NCI-H2029 treated with DMSO at 0.1 percent for 48 hours (cell line): ENCODE measurements at regions not wholly inside any gene's neighbourhood (a gene's known extent, or its start where the extent isn't known, plus 50 kb on each side); places are given as distances from the start of the nearest gene placed in this dataset.
"Not testable (repeated sequence)": the region's sequence is repeated elsewhere in the genome, so short reads cannot be mapped to it uniquely, and the experiment has no call there.

Experiments
- DNase-seq: peaks from one replicate; lab custom pipeline; 2025; lab: John Stamatoyannopoulos, UW

DNA sequence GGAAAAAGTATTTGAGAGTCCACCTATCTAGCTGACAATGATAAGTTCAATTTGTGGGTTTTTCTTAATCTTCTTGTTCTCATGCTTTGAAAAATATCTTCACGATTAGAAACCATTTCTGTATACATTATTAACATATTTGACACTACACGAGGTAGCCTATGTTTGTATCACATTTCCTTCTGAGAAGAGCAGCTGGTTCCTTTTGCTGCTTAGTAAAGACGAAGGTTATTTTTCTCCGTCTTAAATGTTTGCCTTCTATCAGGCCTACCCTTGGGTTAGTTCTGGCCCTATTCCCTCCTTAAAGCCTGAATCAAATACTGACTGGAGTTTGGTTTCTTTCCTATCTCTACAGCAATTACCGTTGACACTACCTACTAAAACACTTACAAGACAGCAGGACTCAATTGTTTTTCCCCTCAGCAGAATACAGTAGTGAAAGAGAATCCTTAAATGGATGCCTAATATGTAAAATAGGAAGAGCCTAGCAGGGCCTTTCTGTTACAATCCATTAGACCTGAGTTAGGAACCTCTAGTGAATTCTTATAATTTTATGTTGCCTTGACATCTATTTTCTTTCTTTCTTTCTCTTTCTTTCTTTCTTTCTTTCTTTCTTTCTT lies 790.4 kb downstream of the EPHA4 start:
- no peak for DNase-seq

DNA sequence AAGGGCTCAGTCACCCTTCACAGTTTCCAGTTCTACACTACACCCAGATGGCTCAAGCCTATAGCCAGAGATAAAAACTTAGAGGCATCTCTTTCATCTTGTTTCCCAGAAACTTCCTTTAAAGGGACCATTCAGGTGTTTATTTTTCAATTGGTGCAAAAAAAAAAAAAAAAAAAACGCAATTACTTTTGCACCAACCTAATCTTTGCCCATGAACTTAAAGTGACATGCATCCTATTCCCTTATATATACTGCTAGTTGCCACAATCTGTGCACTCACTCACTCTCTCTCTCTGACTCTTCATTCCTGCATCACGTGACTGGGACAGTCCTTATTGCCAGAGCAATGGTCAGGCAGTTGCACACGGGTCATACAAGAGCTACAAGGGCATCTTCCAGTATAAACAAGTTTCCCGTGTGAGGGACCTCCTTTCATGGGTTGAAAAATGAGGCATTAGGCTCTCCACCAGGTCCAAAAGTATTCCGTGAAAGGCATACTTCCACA lies 789.4 kb downstream of the EPHA4 start:
- DNase-seq, result no peak

DNA sequence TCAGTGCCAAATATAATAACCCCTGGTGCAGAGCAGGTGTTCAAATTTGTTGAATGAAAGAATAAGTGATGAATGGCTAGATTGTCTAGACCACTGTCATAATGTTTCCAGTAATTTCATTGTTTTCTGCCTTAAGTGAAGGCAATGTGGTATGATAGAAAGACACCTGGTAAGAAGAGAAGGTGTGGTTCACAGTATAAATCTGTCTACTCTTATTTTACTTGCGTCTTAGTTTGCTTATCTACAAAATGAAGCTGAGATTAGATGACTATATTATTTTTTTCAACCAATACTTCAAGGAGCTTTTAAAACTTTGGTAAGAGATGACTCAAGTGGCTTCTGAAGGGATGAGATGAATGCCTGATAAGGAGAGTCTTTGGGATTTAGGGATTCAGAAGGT lies 788.4 kb downstream of the EPHA4 start:
- no peak for DNase-seq

DNA sequence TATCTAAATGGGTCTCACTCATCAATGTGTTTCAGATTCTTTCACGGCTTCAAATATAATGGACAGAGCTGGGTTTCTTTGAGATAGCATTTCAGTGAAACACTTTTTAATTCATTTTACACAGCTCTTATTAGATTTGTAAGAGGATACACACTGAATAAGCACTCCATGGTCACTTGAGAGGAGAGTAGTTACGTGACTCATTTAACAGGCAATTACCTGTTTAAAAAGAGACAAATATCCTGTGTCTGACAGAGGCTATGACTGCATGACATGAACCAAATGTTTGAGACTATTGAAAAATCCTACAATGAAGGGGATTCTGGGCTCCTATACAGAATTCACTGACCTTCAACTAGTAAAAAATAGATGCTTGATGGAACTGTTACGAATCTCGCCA lies 786.9 kb downstream of the EPHA4 start:
- DNase-seq, result peak; percentile 69

DNA sequence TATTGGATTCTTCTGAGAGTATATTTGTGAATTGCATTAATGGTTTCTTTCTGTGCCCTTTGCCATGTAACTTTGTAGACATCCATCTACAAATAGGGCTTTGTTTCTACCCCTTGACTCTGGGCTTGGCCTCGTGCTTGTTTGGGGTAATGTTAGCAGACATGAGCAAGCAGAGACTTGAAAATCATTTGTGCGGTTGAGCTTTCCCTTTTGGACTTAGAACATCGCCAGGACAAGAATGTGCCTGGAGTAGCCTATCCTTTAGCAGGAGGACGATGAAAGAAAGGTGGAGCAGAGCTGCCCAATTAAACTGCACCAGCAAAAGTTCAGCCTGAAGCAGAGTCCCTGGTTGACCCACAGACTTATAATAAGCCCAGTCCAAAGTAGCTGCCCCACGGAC lies 785.9 kb downstream of the EPHA4 start:
- no peak for DNase-seq

DNA sequence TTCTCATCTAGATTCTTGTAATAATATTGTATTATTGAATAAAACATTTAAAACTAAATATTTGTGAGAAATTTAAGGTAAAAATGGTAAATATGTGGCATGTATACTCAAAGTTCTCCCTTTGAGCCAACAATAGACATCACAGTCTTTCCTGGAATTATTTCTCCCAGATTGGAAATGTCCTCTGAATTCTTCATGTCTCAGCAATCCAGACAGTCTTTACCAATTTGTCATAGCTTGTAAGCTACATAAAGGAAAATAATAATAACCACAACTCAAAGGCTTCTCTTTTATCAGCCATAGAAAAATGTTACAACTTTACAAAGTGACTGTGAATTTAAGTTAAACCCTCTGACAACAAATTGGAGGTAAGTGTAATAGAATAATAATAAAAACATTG lies 784.9 kb downstream of the EPHA4 start:
- DNase-seq, result no peak

DNA sequence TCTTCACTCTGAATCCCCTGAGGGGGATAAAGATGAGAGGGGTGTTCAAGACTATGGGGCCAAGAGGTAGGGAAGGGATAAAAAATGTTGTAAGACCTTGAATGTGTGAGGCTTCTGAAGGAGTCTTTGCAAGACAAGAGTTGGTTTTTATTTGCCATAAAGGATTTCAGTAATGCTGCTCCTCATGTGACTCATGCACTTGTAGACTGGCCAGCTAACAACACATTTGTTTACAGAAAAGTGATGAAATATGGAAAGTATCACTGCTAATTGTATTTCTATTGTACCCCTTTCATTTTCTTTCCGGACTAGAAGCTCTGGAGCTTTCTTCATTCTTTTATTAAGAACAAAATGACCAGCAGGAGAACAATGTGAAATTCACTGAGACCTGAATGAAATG lies 782.1 kb downstream of the EPHA4 start:
- no peak for DNase-seq

DNA sequence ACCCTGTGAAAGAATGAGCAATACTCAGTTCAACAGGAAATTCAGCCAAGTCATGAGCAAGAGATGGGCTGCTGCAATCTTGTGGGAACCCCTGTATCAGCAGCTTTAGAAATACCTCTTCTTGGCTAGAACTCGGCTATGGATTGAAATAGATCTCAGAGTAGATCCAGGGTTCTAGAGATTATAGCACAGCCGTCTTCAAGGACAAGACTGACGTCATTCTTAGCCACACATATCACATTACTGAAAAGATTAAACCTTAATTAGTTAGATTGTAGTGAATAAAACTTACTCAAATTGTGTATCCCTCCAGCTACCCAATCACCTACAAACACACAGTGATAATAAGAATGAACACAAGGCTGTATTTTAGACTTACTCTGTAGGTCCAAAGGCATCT lies 776.4 kb downstream of the EPHA4 start:
- no peak for DNase-seq

DNA sequence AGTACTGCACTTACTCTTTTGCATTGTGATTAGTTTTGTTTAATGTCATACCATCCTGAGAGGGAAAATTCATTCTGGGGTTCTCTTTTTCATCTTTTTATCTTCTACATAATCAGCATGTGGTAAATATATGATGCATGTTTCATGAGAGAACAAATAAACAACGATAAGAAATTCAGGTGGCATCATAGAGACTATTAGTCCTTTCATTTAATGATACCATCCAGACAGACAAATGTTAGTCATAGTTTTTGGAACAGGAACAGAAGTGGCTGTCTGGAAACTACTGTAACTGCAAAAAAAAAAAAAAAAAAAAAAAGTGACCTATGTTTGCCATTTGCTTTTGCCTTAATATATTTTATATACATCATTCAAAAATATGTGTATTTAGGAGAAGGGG lies 761.0 kb downstream of the EPHA4 start:
- no peak for DNase-seq

DNA sequence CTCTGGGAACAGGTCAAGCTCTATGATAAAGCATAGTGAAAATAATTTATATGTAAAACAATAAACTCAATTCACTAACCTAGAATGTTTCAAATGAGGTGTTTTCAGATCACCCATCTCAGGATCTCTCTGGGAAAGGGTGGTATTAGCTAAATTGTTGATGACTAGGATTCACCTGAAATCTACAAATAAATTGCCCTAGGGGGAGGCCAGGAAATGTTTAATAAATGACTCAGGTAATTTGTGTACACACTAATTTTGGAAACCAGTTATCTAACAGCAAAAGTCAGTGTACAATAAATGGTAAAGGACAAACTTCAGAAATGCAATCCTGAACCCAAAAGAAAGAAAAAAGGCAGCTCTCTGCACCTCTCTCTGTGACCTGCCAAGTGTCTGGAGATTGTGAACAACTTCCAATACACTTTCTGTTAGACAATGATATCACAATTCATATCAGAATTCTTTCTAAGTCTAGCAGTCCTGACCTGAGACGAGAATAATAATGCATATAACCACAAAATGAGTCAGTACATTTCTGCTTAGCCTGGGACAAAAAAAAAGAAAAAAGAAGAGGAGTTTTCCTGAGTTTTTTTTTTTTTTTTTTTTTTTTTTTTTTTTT lies 760.0 kb downstream of the EPHA4 start:
- DNase-seq, result no peak

DNA sequence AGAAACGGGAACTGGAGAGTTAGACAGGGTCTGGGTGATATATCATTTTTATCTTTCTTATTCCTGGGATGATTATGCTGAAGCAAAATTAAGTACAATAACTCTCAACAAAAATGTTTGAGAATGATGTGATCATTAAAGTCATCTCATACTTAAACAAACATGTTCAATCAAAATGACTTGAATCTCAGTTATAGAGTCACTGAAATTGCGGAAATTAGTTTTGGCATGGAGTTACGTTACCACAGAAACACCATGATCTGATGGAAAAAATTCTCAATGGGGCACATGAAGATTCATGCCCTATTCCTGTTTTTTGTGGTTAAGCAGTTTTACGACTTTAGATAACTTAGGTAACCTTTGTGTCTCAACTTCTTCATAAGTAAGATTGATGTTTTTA lies 757.7 kb downstream of the EPHA4 start:
- DNase-seq, result no peak

DNA sequence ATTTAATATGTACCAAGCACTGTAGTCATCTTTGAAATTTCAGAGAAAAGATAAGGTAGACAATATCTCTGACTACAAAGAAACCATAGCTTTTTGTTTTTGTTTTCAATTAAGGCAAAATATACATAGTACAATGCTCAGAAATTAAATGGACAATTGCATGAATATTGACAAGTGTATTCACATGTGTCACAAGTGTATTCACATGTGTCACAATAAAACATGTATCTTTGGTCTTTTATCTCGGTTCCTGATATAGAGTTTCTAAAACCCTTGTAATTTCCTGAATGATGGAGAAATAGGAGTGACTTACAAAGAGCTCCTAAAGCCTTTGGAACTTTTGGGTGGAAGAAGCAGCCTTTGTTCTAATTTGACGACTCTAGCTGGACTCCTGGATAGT lies 756.4 kb downstream of the EPHA4 start:
- no peak for DNase-seq

DNA sequence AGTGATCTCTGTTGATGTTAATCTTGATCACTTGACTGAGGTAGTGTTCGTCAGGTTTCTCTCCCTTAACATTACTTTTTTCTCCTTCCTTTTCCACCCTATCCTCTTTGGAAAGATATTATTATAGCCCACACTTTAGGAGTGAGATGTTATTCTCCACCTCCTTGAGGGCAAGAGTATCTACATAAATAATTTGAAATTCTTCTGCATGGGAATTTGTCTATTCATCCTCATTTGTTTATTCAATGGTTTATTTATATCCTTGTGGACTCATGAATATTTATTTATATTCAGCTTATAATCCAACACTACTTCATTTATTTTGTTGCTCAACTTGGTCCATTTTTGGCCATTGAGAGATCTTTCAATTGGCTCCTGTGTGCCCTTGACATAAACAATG lies 750.4 kb downstream of the EPHA4 start:
- DNase-seq, result no peak

DNA sequence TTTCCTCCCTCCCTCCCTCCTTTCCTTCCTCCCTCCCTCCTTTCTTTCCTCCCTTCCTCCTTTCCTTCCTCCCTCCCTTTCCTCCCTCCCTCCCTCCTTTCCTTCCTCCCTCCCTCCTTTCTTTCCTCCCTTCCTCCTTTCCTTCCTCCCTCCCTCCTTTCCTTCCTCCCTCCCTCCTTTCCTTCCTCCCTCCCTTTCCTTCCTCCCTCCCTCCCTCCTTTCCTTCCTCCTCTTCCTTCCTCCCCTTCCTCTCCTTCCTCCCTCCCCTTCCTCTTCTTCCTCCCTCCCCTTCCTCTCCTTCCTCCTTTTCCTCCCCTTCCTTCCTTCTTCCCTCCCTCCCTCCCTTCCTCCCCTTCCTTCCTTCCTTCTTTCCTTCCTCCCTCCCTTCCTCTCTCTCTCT lies 748.5 kb downstream of the EPHA4 start:
- not testable (repeated sequence) for DNase-seq

DNA sequence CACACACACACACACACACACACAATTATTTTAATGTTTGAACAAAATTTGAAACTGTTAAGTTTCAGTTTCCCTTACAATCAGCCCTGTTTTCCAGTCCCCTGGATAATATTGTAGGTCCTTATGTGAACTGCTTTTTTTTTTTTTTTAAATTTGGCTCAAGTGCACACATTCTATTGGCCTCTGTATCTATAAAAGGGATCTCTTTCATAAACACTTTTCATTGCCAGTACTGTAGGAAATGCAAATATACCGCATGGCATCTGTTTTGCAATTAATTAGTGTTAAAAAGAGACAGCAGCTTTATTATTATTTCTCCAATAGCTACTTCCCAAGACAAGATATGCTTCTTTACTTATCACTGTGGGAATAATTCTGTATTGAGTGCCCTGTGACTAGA lies 738.7 kb downstream of the EPHA4 start:
- DNase-seq, result no peak

DNA sequence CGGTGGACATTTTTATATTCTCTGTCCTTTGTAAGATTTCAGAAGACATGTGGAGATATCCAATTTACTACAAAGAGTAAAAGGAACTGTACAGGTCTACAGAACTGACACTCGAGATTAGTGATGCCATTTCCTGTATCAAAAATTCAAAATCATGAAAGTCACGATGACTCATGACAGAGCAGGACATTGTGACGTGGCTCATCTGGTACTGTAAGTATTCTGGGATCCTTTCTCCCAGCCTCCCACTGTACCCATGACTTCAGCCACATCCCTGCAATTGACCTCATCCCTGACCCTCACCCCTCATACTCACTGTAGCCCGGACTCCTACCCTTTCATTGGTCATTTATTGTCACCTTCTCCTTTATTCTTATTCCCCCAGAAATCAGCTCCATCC lies 736.5 kb downstream of the EPHA4 start:
- no peak for DNase-seq

DNA sequence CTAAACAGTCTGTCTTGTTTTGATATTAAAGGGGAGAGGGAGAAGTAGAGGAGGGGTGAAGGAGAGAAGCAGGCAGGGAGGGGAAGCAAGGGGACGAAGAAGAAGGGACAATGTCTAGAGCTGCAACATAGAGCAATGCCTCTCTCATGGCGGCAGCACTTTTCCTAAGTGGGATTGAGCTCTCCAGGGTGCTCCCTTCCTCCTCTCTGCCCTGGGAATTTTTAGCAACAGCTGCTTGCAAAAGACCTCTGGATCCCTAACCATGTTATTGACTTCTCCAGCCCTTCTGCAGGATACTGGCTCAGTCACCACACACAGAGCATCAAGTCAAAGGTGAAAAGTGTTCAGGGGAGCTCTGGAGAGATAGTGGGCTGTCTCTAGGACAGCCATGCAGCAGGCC lies 734.9 kb downstream of the EPHA4 start:
- DNase-seq, result no peak

DNA sequence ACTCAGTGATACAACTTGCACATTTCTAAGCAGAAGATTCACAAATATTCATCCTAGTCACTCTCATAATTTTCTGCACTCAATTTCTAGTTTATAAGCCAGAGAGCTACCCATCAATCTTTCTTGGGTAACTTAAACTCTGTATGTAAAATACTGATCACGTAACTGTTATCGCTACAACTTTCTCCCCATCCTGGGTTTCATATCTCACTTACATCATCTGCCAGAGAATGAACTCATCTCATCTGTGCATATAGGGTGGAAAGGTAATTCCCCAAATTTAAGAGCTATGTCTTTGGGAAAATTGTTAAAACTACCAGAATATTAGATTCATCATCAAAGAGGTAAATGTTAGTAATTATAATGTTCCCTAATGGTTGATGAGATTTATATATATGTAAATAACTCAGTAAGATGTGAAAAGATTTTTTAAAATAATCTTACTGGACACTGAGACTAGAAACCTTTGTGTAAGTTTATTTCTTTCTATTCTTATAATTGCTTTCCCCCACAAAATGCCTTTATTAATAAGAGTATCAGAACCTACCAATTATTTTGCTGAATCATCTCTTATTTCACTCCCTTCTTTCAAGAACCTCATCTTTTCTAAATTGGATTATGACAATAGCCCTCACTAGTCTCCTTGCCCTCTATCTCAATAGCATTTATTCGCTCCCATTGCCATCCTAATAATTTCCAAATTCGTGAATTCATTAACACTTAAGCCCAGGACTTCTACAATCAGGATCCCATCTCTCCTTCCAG lies 729.0 kb downstream of the EPHA4 start:
- DNase-seq, result no peak

DNA sequence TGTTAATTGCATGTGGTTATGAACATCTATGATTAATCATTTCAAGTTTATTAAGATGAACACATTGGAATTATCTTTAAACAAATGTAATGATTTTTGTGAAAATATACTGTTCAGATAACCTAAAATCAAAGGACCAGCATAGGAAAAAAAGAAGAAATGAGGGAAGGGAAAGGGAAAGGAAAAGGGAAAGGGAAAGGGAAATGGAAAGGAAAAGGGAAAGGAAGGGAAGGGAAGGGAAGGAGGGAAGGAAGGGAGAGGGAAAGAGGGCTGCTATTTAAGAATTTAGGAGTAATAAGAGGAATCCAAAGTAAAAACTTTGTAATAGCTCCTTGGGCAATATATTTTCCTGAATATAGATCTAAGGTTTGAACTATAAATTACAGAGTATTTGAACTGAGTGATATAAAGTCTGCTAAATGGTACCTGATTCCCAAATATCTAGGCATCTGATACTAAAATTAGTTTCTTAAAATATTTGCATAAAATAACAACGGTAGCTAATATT lies 726.3 kb downstream of the EPHA4 start:
- no peak for DNase-seq

DNA sequence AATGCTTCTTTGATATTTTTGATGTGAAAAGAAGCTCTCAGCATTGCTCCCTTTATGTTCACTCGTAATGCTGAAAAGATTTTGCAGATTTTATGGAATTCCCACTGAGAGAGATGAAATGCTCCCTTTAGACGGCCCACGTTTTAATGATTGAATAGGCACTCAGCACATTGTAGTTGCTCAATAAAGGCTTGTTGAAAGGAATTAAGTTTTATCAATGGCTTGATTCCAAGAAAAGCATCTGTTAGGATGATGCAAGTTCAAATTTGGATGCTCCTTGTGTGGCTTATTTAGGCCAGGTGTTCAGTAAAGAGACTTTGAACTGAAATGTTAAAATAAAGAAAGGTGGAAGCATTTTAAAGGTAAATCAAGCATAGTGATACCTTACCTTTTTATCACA lies 725.1 kb downstream of the EPHA4 start:
- DNase-seq, result no peak

DNA sequence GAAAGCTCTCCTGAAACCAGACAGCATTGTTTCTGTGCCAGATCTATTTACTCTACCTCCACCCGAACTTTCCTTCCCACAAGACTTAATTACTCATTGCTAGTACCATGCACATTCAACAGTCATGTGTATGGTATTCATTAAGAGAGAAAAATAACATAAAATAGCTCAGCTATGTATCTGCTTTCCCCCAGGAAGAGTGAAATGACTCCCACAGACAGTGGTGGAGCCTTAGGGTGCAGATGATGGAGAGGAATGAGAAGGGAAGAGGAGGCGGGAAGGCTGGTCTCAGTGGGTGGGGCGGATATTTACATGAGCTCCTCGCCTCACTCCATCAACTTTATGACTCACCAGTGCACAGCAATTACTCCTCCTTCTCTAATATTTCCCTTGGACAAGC lies 724.5 kb downstream of the EPHA4 start:
- DNase-seq, result no peak

DNA sequence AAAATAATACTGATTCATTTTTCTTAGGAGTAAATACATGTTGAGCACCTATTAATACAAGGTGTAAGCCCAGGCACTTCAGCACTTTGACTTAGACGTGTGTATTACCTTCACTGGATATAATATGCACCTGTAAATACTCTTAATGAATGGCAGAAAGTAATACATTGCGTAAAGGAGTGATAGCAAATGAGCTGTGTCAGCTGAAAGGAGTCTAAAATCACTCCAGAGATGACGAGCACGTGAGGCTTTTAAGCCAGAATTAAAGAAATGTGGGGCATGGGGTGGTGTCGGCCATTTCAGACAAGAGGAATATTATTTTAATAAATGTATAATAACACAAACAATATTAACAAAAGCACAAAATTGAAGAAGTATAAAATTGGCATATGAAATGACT lies 722.7 kb downstream of the EPHA4 start:
- DNase-seq, result no peak

DNA sequence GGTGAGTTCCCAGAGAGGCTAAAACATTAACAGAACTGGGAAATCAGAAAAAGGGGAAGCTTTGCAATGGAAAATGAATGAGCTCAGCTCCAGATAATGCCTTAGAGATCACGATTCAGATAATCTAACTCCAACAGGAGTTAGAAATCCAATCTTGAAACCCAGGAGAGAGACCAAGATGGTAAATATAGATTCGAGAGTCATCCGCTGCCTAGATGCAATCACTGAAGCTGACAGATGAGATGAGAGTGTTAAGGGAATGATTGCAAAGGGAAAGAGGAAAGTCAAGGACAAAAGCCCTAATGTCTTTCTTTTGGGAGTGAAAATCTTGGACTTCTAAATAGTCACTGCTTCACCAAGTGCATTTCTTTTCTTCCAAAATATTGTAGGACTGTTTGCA lies 722.0 kb downstream of the EPHA4 start:
- no peak for DNase-seq
